ENCODE measurements at regions not wholly inside any gene's neighbourhood (a gene's known extent, or its start where the extent isn't known, plus 50 kb on each side); places are given as distances from the start of the nearest gene placed in this dataset.

GRCh38 chr14:103256406-103256805 is 77.6 kb upstream of the EIF5 start (continued):
- TF ChIP-seq ZNF785 (tag by site-specific recombination; IDR thresholded peaks at IDR 0.05) (no peak), SP3 (tag by site-specific recombination; IDR thresholded peaks at IDR 0.05) (no peak), ZNF664 (tag by site-specific recombination; IDR thresholded peaks at IDR 0.05) (no peak)

- Histone ChIP-seq H3K4me1 (ENCODE audit: control insufficient read depth, insufficient read depth, low read length) (0 out of 2 replicates have a peak, but pooled peaks cover 3% of the 10 kb centered on the region), H3K27ac (ENCODE audit: extremely low read depth, low read depth, low read length) (no peak overlapping the region), H3K4me3 (ENCODE audit: low read depth, low read length) (no peak overlapping the region), H3K36me3 (ENCODE audit: control insufficient read depth in 2 of 2, insufficient read depth in 1 of 2, low read length in 2 of 2) (no peaks in the 10 kb centered on the region), H3K9me3 (ENCODE audit: control insufficient read depth, insufficient read depth, low read depth, low read length) (no peaks in the 10 kb centered on the region)
- ChIA-PET POLR2A (no interaction called here), CTCF (interaction anchor here (0.5 kb wide), 1 partner anchor 42 kb away, joined by 3 read pairs; no protein-coding TSS in a partner anchor)
- TF ChIP-seq ZNF660 (tag by site-specific recombination; IDR thresholded peaks at IDR 0.05) = peak; percentile 46; the same call in 1 of the 2 replicates
- TF ChIP-seq SP7 (tag by site-specific recombination; IDR thresholded peaks at IDR 0.05) = peak; percentile 88
- TF ChIP-seq GLIS1 (tag by site-specific recombination; IDR thresholded peaks at IDR 0.05) = peak; percentile 84
- peak; percentile 72 for TF ChIP-seq ZNF366 (tag by site-specific recombination; conservative IDR thresholded peaks at IDR 0.05)
- peak; percentile 58; the same call in 1 of the 2 replicates for TF ChIP-seq ZNF639 (tag by site-specific recombination; IDR thresholded peaks at IDR 0.05)
- no peak for TF ChIP-seq ZNF558 (tag by site-specific recombination; IDR thresholded peaks at IDR 0.05)
- peak; percentile 70 for TF ChIP-seq WT1 (tag by site-specific recombination; IDR thresholded peaks at IDR 0.05)
- TF ChIP-seq ZBTB17 (tag by site-specific recombination; IDR thresholded peaks at IDR 0.05) = peak; percentile 93
- TF ChIP-seq PRDM10 (tag by site-specific recombination; IDR thresholded peaks at IDR 0.05) = peak; percentile 52; the same call in 1 of the 2 replicates
- no peak for TF ChIP-seq ZBTB7A (tag by site-specific recombination; IDR thresholded peaks at IDR 0.05; ENCODE audit: low read depth)
- no peak for TF ChIP-seq FEZF1 (tag by site-specific recombination; IDR thresholded peaks at IDR 0.05)
- TF ChIP-seq ZNF24 (tag by site-specific recombination; IDR thresholded peaks at IDR 0.05) = peak; percentile 44; the same call in 1 of the 2 replicates
- TF ChIP-seq ZSCAN23 (tag by site-specific recombination; IDR thresholded peaks at IDR 0.05) = no peak
- 0 out of 2 replicates have a peak, but pooled peaks have one; percentile 45 for TF ChIP-seq KLF17 (tag by site-specific recombination; IDR thresholded peaks at IDR 0.05)
- TF ChIP-seq ZNF184 (tag by site-specific recombination; IDR thresholded peaks at IDR 0.05) = peak; percentile 72; the same call in 1 of the 2 replicates
- no peak for TF ChIP-seq MZF1 (tag by site-specific recombination; IDR thresholded peaks at IDR 0.05; ENCODE audit: borderline replicate concordance)
- peak; percentile 55; the same call in 1 of the 2 replicates for TF ChIP-seq TRIM28 (IDR thresholded peaks at IDR 0.05; ENCODE audit: borderline replicate concordance, low read length)
- TF ChIP-seq ZNF645 (tag by site-specific recombination; IDR thresholded peaks at IDR 0.05) = no peak
- TF ChIP-seq AEBP2 (tag by site-specific recombination; IDR thresholded peaks at IDR 0.05; ENCODE audit: borderline replicate concordance) = no peak
- peak; percentile 74 for TF ChIP-seq KLF8 (tag by site-specific recombination; IDR thresholded peaks at IDR 0.05)
- no peak for TF ChIP-seq ZFP41 (tag by site-specific recombination; IDR thresholded peaks at IDR 0.05; ENCODE audit: borderline replicate concordance)
Measured at GRCh38 chr14:103257211-103257962, 76.7 kb upstream of the EIF5 start.

Data from HEK293 (cell line).